ENCODE measurements at regions not wholly inside any gene's neighbourhood (a gene's known extent, or its start where the extent isn't known, plus 50 kb on each side); places are given as distances from the start of the nearest gene placed in this dataset.

- TF ChIP-seq RAD21 (IDR thresholded peaks at IDR 0.05; ENCODE audit: low read length) (no peak), RXRA (IDR thresholded peaks at IDR 0.05; ENCODE audit: borderline replicate concordance, low read depth) (no peak), USF1 (IDR thresholded peaks at IDR 0.05; ENCODE audit: borderline replicate concordance, low read depth) (no peak), RFX5 (IDR thresholded peaks at IDR 0.05; ENCODE audit: low read length) (no peak)
- TF ChIP-seq, protein P1, sequence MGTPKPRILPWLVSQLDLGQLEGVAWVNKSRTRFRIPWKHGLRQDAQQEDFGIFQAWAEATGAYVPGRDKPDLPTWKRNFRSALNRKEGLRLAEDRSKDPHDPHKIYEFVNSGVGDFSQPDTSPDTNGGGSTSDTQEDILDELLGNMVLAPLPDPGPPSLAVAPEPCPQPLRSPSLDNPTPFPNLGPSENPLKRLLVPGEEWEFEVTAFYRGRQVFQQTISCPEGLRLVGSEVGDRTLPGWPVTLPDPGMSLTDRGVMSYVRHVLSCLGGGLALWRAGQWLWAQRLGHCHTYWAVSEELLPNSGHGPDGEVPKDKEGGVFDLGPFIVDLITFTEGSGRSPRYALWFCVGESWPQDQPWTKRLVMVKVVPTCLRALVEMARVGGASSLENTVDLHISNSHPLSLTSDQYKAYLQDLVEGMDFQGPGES (IDR thresholded peaks at IDR 0.05; ENCODE audit: low read depth, low read length), result no peak
- Histone ChIP-seq H3K9me2 (no peaks in the 10 kb centered on the region), H3K4me2 (no peak overlapping the region), H4K20me1 (ENCODE audit: insufficient read depth) (no peaks in the 10 kb centered on the region), H3K4me1 (ENCODE audit: control insufficient read depth in 1 of 2, insufficient read depth in 2 of 2, low read depth in 1 of 2, low read length in 1 of 2) (no peaks in the 10 kb centered on the region; a peak in 1 of 4 replicates), H3F3A (replicated peaks; ENCODE audit: insufficient read depth) (no peaks in the 10 kb centered on the region), H3K9ac (no peak overlapping the region), H2AFZ (ENCODE audit: low read depth) (no peak overlapping the region), H3K79me2 (ENCODE audit: insufficient read depth) (no peaks in the 10 kb centered on the region), H3K27me3 (ENCODE audit: insufficient read depth) (no peaks in the 10 kb centered on the region), H3K36me3 (replicated peaks in 1 of 2; ENCODE audit: control insufficient read depth in 1 of 2, insufficient read depth in 2 of 2, low read length in 1 of 2) (no peaks in the 10 kb centered on the region), H3K9me3 (no peaks in the 10 kb centered on the region), H3K27ac (ENCODE audit: low read depth in 2 of 2, low read length in 1 of 2) (no peak overlapping the region), H3K4me3 (ENCODE audit: low read depth in 2 of 2, low read length in 1 of 2) (no peak overlapping the region)
- WGBS (ENCODE audit: low lambda C conversion rate), result 40% methylated on average over 8 of the region's 8 CpGs
- DNase-seq, result no peak
- POLR2A ChIA-PET, result no interaction called here
- CTCF ChIA-PET, result interaction anchor here (0.6 to 4.8 kb wide), 3 partner anchors 10 to 65 kb away, joined by 3 to 26 read pairs (median 3); no protein-coding TSS in a partner anchor
Observed at GRCh38 chr16:19968891-19969683, 84.4 kb upstream of the GPRC5B start.

- Histone ChIP-seq H3K27me3 (ENCODE audit: insufficient read depth) (no peaks in the 10 kb centered on the region), H3K9me3 (no peaks in the 10 kb centered on the region), H3K9me2 (no peaks in the 10 kb centered on the region), H3K4me1 (ENCODE audit: control insufficient read depth in 1 of 2, insufficient read depth in 2 of 2, low read depth in 1 of 2, low read length in 1 of 2) (no peaks in the 10 kb centered on the region; a peak in 1 of 4 replicates), H3F3A (replicated peaks; ENCODE audit: insufficient read depth) (no peaks in the 10 kb centered on the region), H2AFZ (ENCODE audit: low read depth) (no peak overlapping the region), H3K79me2 (ENCODE audit: insufficient read depth) (no peaks in the 10 kb centered on the region), H3K9ac (no peak overlapping the region), H3K4me2 (no peak overlapping the region), H3K4me3 (ENCODE audit: low read depth in 2 of 2, low read length in 1 of 2) (no peak overlapping the region), H3K27ac (ENCODE audit: low read depth in 2 of 2, low read length in 1 of 2) (no peak overlapping the region), H4K20me1 (ENCODE audit: insufficient read depth) (no peaks in the 10 kb centered on the region), H3K36me3 (replicated peaks in 1 of 2; ENCODE audit: control insufficient read depth in 1 of 2, insufficient read depth in 2 of 2, low read length in 1 of 2) (no peaks in the 10 kb centered on the region)
- POLR2A ChIA-PET, result no interaction called here
- no peak for DNase-seq
- CTCF ChIA-PET, result interaction anchor here (1.1 to 4.8 kb wide), 3 partner anchors 9 to 333 kb away, joined by 3 to 26 read pairs (median 5); no protein-coding TSS in a partner anchor
- 50% methylated on average over 5 of the region's 5 CpGs for WGBS (ENCODE audit: low lambda C conversion rate)
- no peak for TF ChIP-seq REST (IDR thresholded peaks at IDR 0.05; ENCODE audit: low read depth, low read length)
- TF ChIP-seq, protein P2, sequence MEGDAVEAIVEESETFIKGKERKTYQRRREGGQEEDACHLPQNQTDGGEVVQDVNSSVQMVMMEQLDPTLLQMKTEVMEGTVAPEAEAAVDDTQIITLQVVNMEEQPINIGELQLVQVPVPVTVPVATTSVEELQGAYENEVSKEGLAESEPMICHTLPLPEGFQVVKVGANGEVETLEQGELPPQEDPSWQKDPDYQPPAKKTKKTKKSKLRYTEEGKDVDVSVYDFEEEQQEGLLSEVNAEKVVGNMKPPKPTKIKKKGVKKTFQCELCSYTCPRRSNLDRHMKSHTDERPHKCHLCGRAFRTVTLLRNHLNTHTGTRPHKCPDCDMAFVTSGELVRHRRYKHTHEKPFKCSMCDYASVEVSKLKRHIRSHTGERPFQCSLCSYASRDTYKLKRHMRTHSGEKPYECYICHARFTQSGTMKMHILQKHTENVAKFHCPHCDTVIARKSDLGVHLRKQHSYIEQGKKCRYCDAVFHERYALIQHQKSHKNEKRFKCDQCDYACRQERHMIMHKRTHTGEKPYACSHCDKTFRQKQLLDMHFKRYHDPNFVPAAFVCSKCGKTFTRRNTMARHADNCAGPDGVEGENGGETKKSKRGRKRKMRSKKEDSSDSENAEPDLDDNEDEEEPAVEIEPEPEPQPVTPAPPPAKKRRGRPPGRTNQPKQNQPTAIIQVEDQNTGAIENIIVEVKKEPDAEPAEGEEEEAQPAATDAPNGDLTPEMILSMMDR (IDR thresholded peaks at IDR 0.05), result no peak
- TF ChIP-seq FOXM1 (IDR thresholded peaks at IDR 0.05; ENCODE audit: low read depth), result no peak
- TF ChIP-seq GABPA (IDR thresholded peaks at IDR 0.05; ENCODE audit: low read depth), result no peak
- TF ChIP-seq YY1 (IDR thresholded peaks at IDR 0.05; ENCODE audit: low read depth), result no peak
- TF ChIP-seq RAD21 (IDR thresholded peaks at IDR 0.05; ENCODE audit: low read length), result no peak
- TF ChIP-seq MXI1 (IDR thresholded peaks at IDR 0.05; ENCODE audit: low read depth, low read length), result no peak
- TF ChIP-seq EZH2phosphoT487 (IDR thresholded peaks at IDR 0.05; ENCODE audit: borderline replicate concordance, low read depth), result no peak
- TF ChIP-seq TCF12 (IDR thresholded peaks at IDR 0.05), result no peak
- TF ChIP-seq FOSL2 (IDR thresholded peaks at IDR 0.05; ENCODE audit: borderline replicate concordance, low read depth), result no peak
- no peak for TF ChIP-seq RXRA (IDR thresholded peaks at IDR 0.05; ENCODE audit: borderline replicate concordance, low read depth)
- TF ChIP-seq, protein P3, sequence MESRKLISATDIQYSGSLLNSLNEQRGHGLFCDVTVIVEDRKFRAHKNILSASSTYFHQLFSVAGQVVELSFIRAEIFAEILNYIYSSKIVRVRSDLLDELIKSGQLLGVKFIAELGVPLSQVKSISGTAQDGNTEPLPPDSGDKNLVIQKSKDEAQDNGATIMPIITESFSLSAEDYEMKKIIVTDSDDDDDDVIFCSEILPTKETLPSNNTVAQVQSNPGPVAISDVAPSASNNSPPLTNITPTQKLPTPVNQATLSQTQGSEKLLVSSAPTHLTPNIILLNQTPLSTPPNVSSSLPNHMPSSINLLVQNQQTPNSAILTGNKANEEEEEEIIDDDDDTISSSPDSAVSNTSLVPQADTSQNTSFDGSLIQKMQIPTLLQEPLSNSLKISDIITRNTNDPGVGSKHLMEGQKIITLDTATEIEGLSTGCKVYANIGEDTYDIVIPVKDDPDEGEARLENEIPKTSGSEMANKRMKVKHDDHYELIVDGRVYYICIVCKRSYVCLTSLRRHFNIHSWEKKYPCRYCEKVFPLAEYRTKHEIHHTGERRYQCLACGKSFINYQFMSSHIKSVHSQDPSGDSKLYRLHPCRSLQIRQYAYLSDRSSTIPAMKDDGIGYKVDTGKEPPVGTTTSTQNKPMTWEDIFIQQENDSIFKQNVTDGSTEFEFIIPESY (IDR thresholded peaks at IDR 0.05; ENCODE audit: borderline replicate concordance, low read depth), result no peak
- TF ChIP-seq TAF1 (IDR thresholded peaks at IDR 0.05; ENCODE audit: borderline replicate concordance, low read depth, low read length), result no peak
Observed at GRCh38 chr16:19967963-19968362, 83.3 kb upstream of the GPRC5B start.
